Effector memory CD4-positive, alpha-beta T cell (primary cell): ENCODE measurements at regions not wholly inside any gene's neighbourhood (a gene's known extent, or its start where the extent isn't known, plus 50 kb on each side); places are given as distances from the start of the nearest gene placed in this dataset.
"Not testable (repeated sequence)": the region's sequence is repeated elsewhere in the genome, so short reads cannot be mapped to it uniquely, and the experiment has no call there.

ENCODE experiments used
- DNase-seq, 3 donors: peaks; one replicate each; pipeline ENCODE4 v3.0.0-alpha.2; 2020
- H3K27ac ChIP-seq: 2 replicates; pipeline ENCODE4 v1.7.0; 2013; ENCODE audit warnings: mild to moderate bottlenecking, low read length, moderate library complexity; ENCODE audit not compliant: insufficient read depth, poor library complexity, severe bottlenecking
- H3K27me3 ChIP-seq: replicated peaks from 2 replicates; pipeline ENCODE4 v1.7.0; 2013; ENCODE audit warnings: mild to moderate bottlenecking, low read length; ENCODE audit not compliant: insufficient read depth, control insufficient read depth, poor library complexity, severe bottlenecking
- H3K36me3 ChIP-seq: 2 replicates; pipeline ENCODE4 v1.7.0; 2013; ENCODE audit warnings: mild to moderate bottlenecking, low read length, moderate library complexity; ENCODE audit not compliant: control insufficient read depth, insufficient read depth
- H3K4me1 ChIP-seq: 2 replicates; pipeline ENCODE4 v1.7.0; 2013; ENCODE audit warnings: low read length, mild to moderate bottlenecking; ENCODE audit not compliant: control insufficient read depth, insufficient read depth, poor library complexity, severe bottlenecking
- H3K4me3 ChIP-seq: 2 replicates; pipeline ENCODE4 v1.7.0; 2013; ENCODE audit warnings: low read length, low read depth, mild to moderate bottlenecking; ENCODE audit not compliant: insufficient read depth, poor library complexity, severe bottlenecking
- H3K9me3 ChIP-seq: 2 replicates; pipeline ENCODE4 v1.7.0; 2013; ENCODE audit warnings: mild to moderate bottlenecking, low read length, moderate library complexity; ENCODE audit not compliant: control insufficient read depth

- Histone ChIP-seq H3K27ac (no peak overlapping the region), H3K4me1 (peaks cover 3% of the 10 kb centered on the region), H3K27me3 (no peaks in the 10 kb centered on the region), H3K9me3 (no peaks in the 10 kb centered on the region), H3K4me3 (no peak overlapping the region), H3K36me3 (no peaks in the 10 kb centered on the region)
- no peak for DNase-seq
Measured at GRCh38 chr14:34058510-34058909, 107.6 kb upstream of the EGLN3 start.

- H3K4me1 ChIP-seq: peaks cover 11% of the 10 kb centered on the region
- H3K36me3 ChIP-seq: no peaks in the 10 kb centered on the region
- no peaks in the 10 kb centered on the region for H3K9me3 ChIP-seq
- H3K4me3 ChIP-seq: no peak overlapping the region
- no peak overlapping the region for H3K27ac ChIP-seq
- H3K27me3 ChIP-seq: no peaks in the 10 kb centered on the region
- DNase-seq: no peak
Measured at GRCh38 chr14:34056046-34056445, 105.2 kb upstream of the EGLN3 start.

- H3K4me1 ChIP-seq: peaks cover 11% of the 10 kb centered on the region
- no peak overlapping the region for H3K27ac ChIP-seq
- H3K36me3 ChIP-seq: no peaks in the 10 kb centered on the region
- DNase-seq: no peak
- no peaks in the 10 kb centered on the region for H3K27me3 ChIP-seq
- no peaks in the 10 kb centered on the region for H3K9me3 ChIP-seq
- H3K4me3 ChIP-seq: no peak overlapping the region
Measured at GRCh38 chr14:34055157-34055950, 104.5 kb upstream of the EGLN3 start.

- no peak for DNase-seq
- no peaks in the 10 kb centered on the region for H3K9me3 ChIP-seq
- H3K27ac ChIP-seq: no peak overlapping the region
- no peak overlapping the region for H3K4me3 ChIP-seq
- peaks cover 8% of the 10 kb centered on the region for H3K4me1 ChIP-seq
- H3K27me3 ChIP-seq: no peaks in the 10 kb centered on the region
- H3K36me3 ChIP-seq: no peaks in the 10 kb centered on the region
Measured at GRCh38 chr14:34053666-34054065, 102.8 kb upstream of the EGLN3 start.

GRCh38 chr14:34052658-34053014, 101.8 kb upstream of the EGLN3 start:
- no peak overlapping the region for H3K27ac ChIP-seq
- no peak for DNase-seq
- no peaks in the 10 kb centered on the region for H3K9me3 ChIP-seq
- H3K27me3 ChIP-seq: no peaks in the 10 kb centered on the region
- H3K4me3 ChIP-seq: no peak overlapping the region
- H3K4me1 ChIP-seq: peaks cover 8% of the 10 kb centered on the region
- no peaks in the 10 kb centered on the region for H3K36me3 ChIP-seq

GRCh38 chr14:34051966-34052657, 101.2 kb upstream of the EGLN3 start:
- no peak overlapping the region for H3K27ac ChIP-seq
- DNase-seq: no peak

GRCh38 chr14:34050606-34051005, 99.7 kb upstream of the EGLN3 start:
- Histone ChIP-seq H3K27me3 (no peaks in the 10 kb centered on the region), H3K4me1 (peaks cover 8% of the 10 kb centered on the region), H3K36me3 (no peaks in the 10 kb centered on the region), H3K9me3 (no peaks in the 10 kb centered on the region), H3K4me3 (no peak overlapping the region), H3K27ac (no peak overlapping the region)
- DNase-seq: no peak

More at GRCh38 chr14:34051966-34052657, 101.2 kb upstream of the EGLN3 start:
- Histone ChIP-seq H3K4me1 (peaks cover 8% of the 10 kb centered on the region), H3K27me3 (no peaks in the 10 kb centered on the region), H3K9me3 (no peaks in the 10 kb centered on the region), H3K4me3 (no peak overlapping the region), H3K36me3 (no peaks in the 10 kb centered on the region)

- Histone ChIP-seq H3K4me1 (peaks cover 8% of the 10 kb centered on the region), H3K27ac (no peak overlapping the region), H3K9me3 (no peaks in the 10 kb centered on the region), H3K36me3 (no peaks in the 10 kb centered on the region), H3K4me3 (no peak overlapping the region), H3K27me3 (no peaks in the 10 kb centered on the region)
- DNase-seq: no peak
Measured at GRCh38 chr14:34049790-34050189, 98.9 kb upstream of the EGLN3 start.

GRCh38 chr14:34049187-34049586, 98.3 kb upstream of the EGLN3 start:
- H3K4me3 ChIP-seq, H3K9me3 ChIP-seq, H3K27me3 ChIP-seq, DNase-seq, H3K27ac ChIP-seq, H3K4me1 ChIP-seq, H3K36me3 ChIP-seq: not testable (repeated sequence)

GRCh38 chr14:34046799-34047520, 96.1 kb upstream of the EGLN3 start:
- H3K4me3 ChIP-seq: no peak overlapping the region

More at GRCh38 chr14:34046799-34047520, 96.1 kb upstream of the EGLN3 start:
- DNase-seq: no peak
- Histone ChIP-seq H3K27me3 (no peaks in the 10 kb centered on the region), H3K4me1 (peaks cover 15% of the 10 kb centered on the region), H3K36me3 (no peaks in the 10 kb centered on the region), H3K27ac (no peak overlapping the region), H3K9me3 (no peaks in the 10 kb centered on the region)
